GM23338 (cell line): ENCODE measurements at regions not wholly inside any gene's neighbourhood (a gene's known extent, or its start where the extent isn't known, plus 50 kb on each side); places are given as distances from the start of the nearest gene placed in this dataset.

Experiments used
- ATAC-seq: fragments of 200-7000 bp; cut with Tn5 transposase; 3 replicates; pipeline ENCODE4 v1.9.1; 2020
- DNase-seq: peaks from one replicate; pipeline ENCODE4 v3.0.0-alpha.2; 2015; ENCODE audit warnings: low spot score
- H2AFZ ChIP-seq: fragments of 200-600 bp; sonication (generic); 2 replicates; pipeline ENCODE4 v1.8.0; 2016; ENCODE audit warnings: antibody characterized with exemption, mild to moderate bottlenecking, moderate library complexity
- H3F3A ChIP-seq: fragments of 200-600 bp; sonication (generic); replicated peaks from 2 replicates; pipeline ENCODE4 v1.8.0; 2017; ENCODE audit warnings: antibody characterized with exemption, mixed run types, low read depth
- H3K27ac ChIP-seq: fragments of 200-600 bp; sonication (generic); 2 replicates; pipeline ENCODE4 v1.6.1; 2016; ENCODE audit warnings: low read depth
- H3K27me3 ChIP-seq: fragments of 200-600 bp; sonication (generic); 2 replicates; pipeline ENCODE4 v1.8.0; 2016; ENCODE audit warnings: mild to moderate bottlenecking, mixed run types, moderate library complexity; ENCODE audit not compliant: insufficient read depth
- H3K36me3 ChIP-seq: fragments of 200-600 bp; sonication (generic); 2 replicates; pipeline ENCODE4 v1.8.0; 2016; ENCODE audit warnings: mild to moderate bottlenecking; ENCODE audit not compliant: insufficient read depth
- H3K4me1 ChIP-seq: fragments of 200-600 bp; sonication (generic); 2 replicates; pipeline ENCODE4 v1.8.0; 2016; ENCODE audit warnings: mild to moderate bottlenecking, moderate library complexity; ENCODE audit not compliant: insufficient read depth
- H3K4me2 ChIP-seq: fragments of 200-600 bp; sonication (generic); 2 replicates; pipeline ENCODE4 v1.7.1; 2017; ENCODE audit warnings: mixed run types
- H3K4me3 ChIP-seq: fragments of 200-600 bp; sonication (generic); 2 replicates; pipeline ENCODE4 v1.6.1; 2016; ENCODE audit warnings: mixed run types
- H3K79me2 ChIP-seq: fragments of 200-600 bp; sonication (generic); replicated peaks from 2 replicates; pipeline ENCODE4 v1.8.0; 2017; ENCODE audit warnings: mild to moderate bottlenecking; ENCODE audit not compliant: insufficient read depth
- H3K9me2 ChIP-seq: fragments of 200-600 bp; sonication (generic); 2 replicates; pipeline ENCODE4 v1.8.0; 2017; ENCODE audit not compliant: insufficient read depth
- H4K20me1 ChIP-seq: fragments of 200-600 bp; sonication (generic); replicated peaks from 2 replicates; pipeline ENCODE4 v1.8.0; 2017; ENCODE audit warnings: mild to moderate bottlenecking; ENCODE audit not compliant: insufficient read depth
- H3K27ac Mint-ChIP-seq: 2 replicates; pipeline ENCODE4 v1.8.0; 2020; ENCODE audit warnings: inconsistent platforms, mild to moderate bottlenecking, moderate library complexity, mixed read lengths
- H3K27me3 Mint-ChIP-seq: 3 replicates; pipeline ENCODE4 v1.8.0; 2022; ENCODE audit warnings: low read depth, mild to moderate bottlenecking, moderate library complexity, mixed read lengths, inconsistent platforms; ENCODE audit not compliant: insufficient read depth, poor library complexity
- H3K36me3 Mint-ChIP-seq: 3 replicates; pipeline ENCODE4 v1.8.0; 2021; ENCODE audit warnings: low read depth, mild to moderate bottlenecking, inconsistent platforms, moderate library complexity, mixed read lengths
- H3K4me1 Mint-ChIP-seq: 3 replicates; pipeline ENCODE4 v1.8.0; 2020; ENCODE audit warnings: mild to moderate bottlenecking, inconsistent platforms, mixed read lengths
- H3K4me3 Mint-ChIP-seq: 3 replicates; pipeline ENCODE4 v1.8.0; 2021; ENCODE audit warnings: moderate library complexity, mild to moderate bottlenecking, inconsistent platforms, mixed read lengths
- H3K9me3 Mint-ChIP-seq: 3 replicates; pipeline ENCODE4 v1.8.0; 2020; ENCODE audit warnings: moderate library complexity, mild to moderate bottlenecking, inconsistent platforms, mixed read lengths
- CREB1 ChIP-seq: fragments of 250-450 bp; sonication (Bioruptor Pico); IDR thresholded peaks from 2 replicates; pipeline ENCODE4 v1.5.0; 2020; ENCODE audit warnings: low read depth, mild to moderate bottlenecking, moderate library complexity
- CTCF ChIP-seq, 2 experiments: fragments of 200-600 bp in 1 of 2; sonication (generic) in 1 of 2; conservative IDR thresholded peaks; 2 replicates each; pipeline versions ENCODE4 v1.5.1 to v1.6.1; 2016 to 2017; ENCODE audit warnings: antibody characterized with exemption in 2 of 2, low read depth in 2 of 2, mild to moderate bottlenecking in 2 of 2, moderate library complexity in 1 of 2
- ETS1 ChIP-seq: IDR thresholded peaks from 2 replicates; pipeline ENCODE4 v1.6.1; 2016; ENCODE audit warnings: antibody characterized with exemption
- EZH2 ChIP-seq: fragments of 200-600 bp; sonication (generic); IDR thresholded peaks from one replicate; pipeline ENCODE4 v1.8.0; 2017; ENCODE audit warnings: antibody characterized with exemption, mild to moderate bottlenecking, low read depth; ENCODE audit not compliant: unreplicated experiment
- EZH2phosphoT487 ChIP-seq: fragments of 200-600 bp; sonication (generic); IDR thresholded peaks from one replicate; pipeline ENCODE4 v1.8.1; 2018; ENCODE audit warnings: antibody characterized with exemption; ENCODE audit not compliant: unreplicated experiment
- NANOG ChIP-seq: IDR thresholded peaks from 2 replicates; pipeline ENCODE4 v1.6.1; 2016; ENCODE audit warnings: antibody characterized with exemption, borderline replicate concordance
- STAT1 ChIP-seq: IDR thresholded peaks from one replicate; pipeline ENCODE4 v1.6.1; 2016; ENCODE audit warnings: antibody characterized with exemption; ENCODE audit not compliant: unreplicated experiment
- ZNF114 ChIP-seq: fragments of 250-450 bp; sonication (Bioruptor Pico); IDR thresholded peaks from 2 replicates; pipeline ENCODE4 v1.5.0; 2020; ENCODE audit warnings: mild to moderate bottlenecking, moderate library complexity
- TF ChIP-seq, protein P1 (sequence below): fragments of 250-450 bp; sonication (Bioruptor Pico); IDR thresholded peaks from 2 replicates; pipeline ENCODE4 v1.5.0; 2020; ENCODE audit warnings: mild to moderate bottlenecking, moderate library complexity

DNA sequence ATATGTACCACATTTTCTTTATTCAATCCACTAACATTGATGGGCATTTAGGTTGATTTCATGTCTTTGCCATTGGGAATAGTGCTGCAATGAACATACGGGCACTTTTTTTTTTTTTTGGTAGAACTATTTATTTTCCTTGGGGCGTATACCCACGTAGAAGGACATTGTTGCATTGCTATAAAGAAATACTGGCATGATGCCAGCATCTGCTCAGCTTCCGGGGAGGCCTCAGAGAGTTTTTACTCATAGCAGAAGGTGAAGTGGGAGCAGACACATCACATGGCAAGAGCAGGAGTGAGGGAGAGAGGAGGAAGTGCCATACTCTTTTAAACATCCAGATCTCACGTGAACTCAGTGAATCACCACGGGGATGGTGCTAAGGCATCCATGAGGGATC lies 197.0 kb downstream of the SQOR start (continued):
- TF ChIP-seq, protein P1, sequence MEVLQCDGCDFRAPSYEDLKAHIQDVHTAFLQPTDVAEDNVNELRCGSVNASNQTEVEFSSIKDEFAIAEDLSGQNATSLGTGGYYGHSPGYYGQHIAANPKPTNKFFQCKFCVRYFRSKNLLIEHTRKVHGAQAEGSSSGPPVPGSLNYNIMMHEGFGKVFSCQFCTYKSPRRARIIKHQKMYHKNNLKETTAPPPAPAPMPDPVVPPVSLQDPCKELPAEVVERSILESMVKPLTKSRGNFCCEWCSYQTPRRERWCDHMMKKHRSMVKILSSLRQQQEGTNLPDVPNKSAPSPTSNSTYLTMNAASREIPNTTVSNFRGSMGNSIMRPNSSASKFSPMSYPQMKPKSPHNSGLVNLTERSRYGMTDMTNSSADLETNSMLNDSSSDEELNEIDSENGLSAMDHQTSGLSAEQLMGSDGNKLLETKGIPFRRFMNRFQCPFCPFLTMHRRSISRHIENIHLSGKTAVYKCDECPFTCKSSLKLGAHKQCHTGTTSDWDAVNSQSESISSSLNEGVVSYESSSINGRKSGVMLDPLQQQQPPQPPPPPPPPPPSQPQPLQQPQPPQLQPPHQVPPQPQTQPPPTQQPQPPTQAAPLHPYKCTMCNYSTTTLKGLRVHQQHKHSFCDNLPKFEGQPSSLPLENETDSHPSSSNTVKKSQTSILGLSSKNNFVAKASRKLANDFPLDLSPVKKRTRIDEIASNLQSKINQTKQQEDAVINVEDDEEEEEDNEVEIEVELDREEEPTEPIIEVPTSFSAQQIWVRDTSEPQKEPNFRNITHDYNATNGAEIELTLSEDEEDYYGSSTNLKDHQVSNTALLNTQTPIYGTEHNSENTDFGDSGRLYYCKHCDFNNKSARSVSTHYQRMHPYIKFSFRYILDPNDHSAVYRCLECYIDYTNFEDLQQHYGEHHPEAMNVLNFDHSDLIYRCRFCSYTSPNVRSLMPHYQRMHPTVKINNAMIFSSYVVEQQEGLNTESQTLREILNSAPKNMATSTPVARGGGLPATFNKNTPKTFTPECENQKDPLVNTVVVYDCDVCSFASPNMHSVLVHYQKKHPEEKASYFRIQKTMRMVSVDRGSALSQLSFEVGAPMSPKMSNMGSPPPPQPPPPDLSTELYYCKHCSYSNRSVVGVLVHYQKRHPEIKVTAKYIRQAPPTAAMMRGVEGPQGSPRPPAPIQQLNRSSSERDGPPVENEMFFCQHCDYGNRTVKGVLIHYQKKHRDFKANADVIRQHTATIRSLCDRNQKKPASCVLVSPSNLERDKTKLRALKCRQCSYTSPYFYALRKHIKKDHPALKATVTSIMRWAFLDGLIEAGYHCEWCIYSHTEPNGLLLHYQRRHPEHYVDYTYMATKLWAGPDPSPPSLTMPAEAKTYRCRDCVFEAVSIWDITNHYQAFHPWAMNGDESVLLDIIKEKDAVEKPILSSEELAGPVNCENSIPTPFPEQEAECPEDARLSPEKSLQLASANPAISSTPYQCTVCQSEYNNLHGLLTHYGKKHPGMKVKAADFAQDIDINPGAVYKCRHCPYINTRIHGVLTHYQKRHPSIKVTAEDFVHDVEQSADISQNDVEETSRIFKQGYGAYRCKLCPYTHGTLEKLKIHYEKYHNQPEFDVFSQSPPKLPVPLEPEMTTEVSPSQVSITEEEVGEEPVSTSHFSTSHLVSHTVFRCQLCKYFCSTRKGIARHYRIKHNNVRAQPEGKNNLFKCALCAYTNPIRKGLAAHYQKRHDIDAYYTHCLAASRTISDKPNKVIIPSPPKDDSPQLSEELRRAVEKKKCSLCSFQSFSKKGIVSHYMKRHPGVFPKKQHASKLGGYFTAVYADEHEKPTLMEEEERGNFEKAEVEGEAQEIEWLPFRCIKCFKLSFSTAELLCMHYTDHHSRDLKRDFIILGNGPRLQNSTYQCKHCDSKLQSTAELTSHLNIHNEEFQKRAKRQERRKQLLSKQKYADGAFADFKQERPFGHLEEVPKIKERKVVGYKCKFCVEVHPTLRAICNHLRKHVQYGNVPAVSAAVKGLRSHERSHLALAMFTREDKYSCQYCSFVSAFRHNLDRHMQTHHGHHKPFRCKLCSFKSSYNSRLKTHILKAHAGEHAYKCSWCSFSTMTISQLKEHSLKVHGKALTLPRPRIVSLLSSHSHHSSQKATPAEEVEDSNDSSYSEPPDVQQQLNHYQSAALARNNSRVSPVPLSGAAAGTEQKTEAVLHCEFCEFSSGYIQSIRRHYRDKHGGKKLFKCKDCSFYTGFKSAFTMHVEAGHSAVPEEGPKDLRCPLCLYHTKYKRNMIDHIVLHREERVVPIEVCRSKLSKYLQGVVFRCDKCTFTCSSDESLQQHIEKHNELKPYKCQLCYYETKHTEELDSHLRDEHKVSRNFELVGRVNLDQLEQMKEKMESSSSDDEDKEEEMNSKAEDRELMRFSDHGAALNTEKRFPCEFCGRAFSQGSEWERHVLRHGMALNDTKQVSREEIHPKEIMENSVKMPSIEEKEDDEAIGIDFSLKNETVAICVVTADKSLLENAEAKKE (CRISPR knock-in tag) = no peak
- no peak for TF ChIP-seq STAT1
- TF ChIP-seq ZNF114 (CRISPR knock-in tag) = no peak
- no peak for TF ChIP-seq ETS1
- TF ChIP-seq EZH2phosphoT487 = no peak
- no peak for TF ChIP-seq NANOG
- no peak for TF ChIP-seq EZH2

GRCh38 chr15:45834622-45835021 lies 199.8 kb downstream of the SQOR start:
- no peaks in the 10 kb centered on the region for H3F3A ChIP-seq
- no peak overlapping the region for H3K27ac ChIP-seq
- H3K36me3 ChIP-seq = no peaks in the 10 kb centered on the region
- no peak overlapping the region for H3K4me3 ChIP-seq
- Mint-ChIP-seq H3K36me3 (peaks cover 4% of the 10 kb centered on the region; the same call in 2 of the 3 replicates), H3K9me3 (peaks cover 78% of the 10 kb centered on the region), H3K4me1 (no peaks in the 10 kb centered on the region), H3K27me3 (peaks cover 1% of the 10 kb centered on the region), H3K4me3 (no peak overlapping the region), H3K27ac (no peak overlapping the region)
- ATAC-seq (no peak), DNase-seq (no peak)
- H4K20me1 ChIP-seq = no peaks in the 10 kb centered on the region
- H2AFZ ChIP-seq = no peak overlapping the region
- H3K79me2 ChIP-seq = no peaks in the 10 kb centered on the region
- no peaks in the 10 kb centered on the region for H3K27me3 ChIP-seq
- H3K4me1 ChIP-seq = no peaks in the 10 kb centered on the region
- TF ChIP-seq CREB1 (CRISPR knock-in tag) (no peak), CTCF (conservative IDR thresholded peaks at IDR 0.05; ENCODE audit: low read depth in 2 of 2) (no peak), ETS1 (no peak)
- H3K4me2 ChIP-seq = no peak overlapping the region
- H3K9me2 ChIP-seq = peaks cover 13% of the 10 kb centered on the region; the same call in 1 of the 2 replicates
